ENCODE measurements at regions not wholly inside any gene's neighbourhood (a gene's known extent, or its start where the extent isn't known, plus 50 kb on each side); places are given as distances from the start of the nearest gene placed in this dataset.

DNA sequence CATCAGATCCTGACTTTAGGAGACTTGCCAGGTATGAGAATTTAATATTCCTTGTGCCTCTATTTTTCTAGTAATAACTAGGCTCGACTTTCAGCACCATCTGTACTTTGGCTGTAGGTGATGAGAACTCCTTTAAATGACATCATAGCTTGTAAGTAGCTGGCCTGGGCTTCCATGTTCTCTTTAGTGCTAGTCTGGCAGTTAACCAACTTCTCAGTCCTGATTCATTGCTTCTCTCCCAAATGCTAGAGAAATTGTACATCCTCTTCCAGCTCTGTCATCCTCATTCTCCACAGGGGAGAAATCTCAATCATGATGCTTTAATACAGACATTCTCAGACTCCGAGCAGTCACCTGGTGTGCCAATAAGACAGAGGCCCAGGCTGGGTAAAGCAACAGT, 143.5 kb upstream of the MOCS1 start:
- no peak overlapping the region for H3K9ac ChIP-seq (ENCODE audit: insufficient read length, low read depth)
- no peak for DNase-seq (ENCODE audit: low read depth, low spot score)
- no peaks in the 10 kb centered on the region for H3K36me3 ChIP-seq (ENCODE audit: insufficient read depth, insufficient read length, low read length)
- no peaks in the 10 kb centered on the region for H3K27me3 ChIP-seq (ENCODE audit: insufficient read depth, insufficient read length)
- H3K9me3 ChIP-seq (ENCODE audit: insufficient read depth, low read length): no peaks in the 10 kb centered on the region
- TF ChIP-seq ZNF274 (IDR thresholded peaks at IDR 0.05; ENCODE audit: low read depth, low read length) (no peak), YY1 (IDR thresholded peaks at IDR 0.05; ENCODE audit: insufficient read depth, insufficient read length) (no peak), SUZ12 (IDR thresholded peaks at IDR 0.05; ENCODE audit: extremely low read depth, insufficient read depth, insufficient read length) (no peak)
- no peaks in the 10 kb centered on the region for H3K4me1 ChIP-seq (ENCODE audit: insufficient read depth, insufficient read length)
- no peak overlapping the region for H3K4me3 ChIP-seq (ENCODE audit: insufficient read length, low read depth)

DNA sequence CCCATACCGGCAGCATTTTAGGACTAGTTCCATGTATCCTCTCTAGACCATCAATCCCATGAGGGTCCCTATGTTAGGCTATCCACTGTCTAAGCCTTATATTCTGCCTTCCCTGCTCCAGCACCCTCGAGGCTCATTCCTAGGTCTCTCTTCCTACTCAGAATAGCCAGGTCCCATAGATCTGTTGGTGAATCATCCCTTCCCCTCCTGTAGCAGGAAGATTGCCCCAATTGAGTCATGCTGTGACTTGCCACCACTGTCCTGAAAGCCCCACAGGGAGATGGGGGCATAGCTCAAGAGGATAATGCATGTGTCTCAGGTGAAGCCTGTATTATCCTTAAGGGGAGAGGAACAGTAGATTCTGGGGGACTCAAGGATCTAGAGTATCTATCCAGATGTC, 143.1 kb upstream of the MOCS1 start:
- Histone ChIP-seq H3K4me3 (ENCODE audit: insufficient read length, low read depth) (no peak overlapping the region), H3K4me1 (ENCODE audit: insufficient read depth, insufficient read length) (no peaks in the 10 kb centered on the region), H3K9me3 (ENCODE audit: insufficient read depth, low read length) (no peaks in the 10 kb centered on the region), H3K9ac (ENCODE audit: insufficient read length, low read depth) (no peak overlapping the region), H3K27me3 (ENCODE audit: insufficient read depth, insufficient read length) (no peaks in the 10 kb centered on the region), H3K36me3 (ENCODE audit: insufficient read depth, insufficient read length, low read length) (no peaks in the 10 kb centered on the region)
- DNase-seq (ENCODE audit: low read depth, low spot score): no peak
- no peak for TF ChIP-seq ZNF274 (IDR thresholded peaks at IDR 0.05; ENCODE audit: low read depth, low read length)
- TF ChIP-seq SUZ12 (IDR thresholded peaks at IDR 0.05; ENCODE audit: extremely low read depth, insufficient read depth, insufficient read length): no peak
- no peak for TF ChIP-seq YY1 (IDR thresholded peaks at IDR 0.05; ENCODE audit: insufficient read depth, insufficient read length)

DNA sequence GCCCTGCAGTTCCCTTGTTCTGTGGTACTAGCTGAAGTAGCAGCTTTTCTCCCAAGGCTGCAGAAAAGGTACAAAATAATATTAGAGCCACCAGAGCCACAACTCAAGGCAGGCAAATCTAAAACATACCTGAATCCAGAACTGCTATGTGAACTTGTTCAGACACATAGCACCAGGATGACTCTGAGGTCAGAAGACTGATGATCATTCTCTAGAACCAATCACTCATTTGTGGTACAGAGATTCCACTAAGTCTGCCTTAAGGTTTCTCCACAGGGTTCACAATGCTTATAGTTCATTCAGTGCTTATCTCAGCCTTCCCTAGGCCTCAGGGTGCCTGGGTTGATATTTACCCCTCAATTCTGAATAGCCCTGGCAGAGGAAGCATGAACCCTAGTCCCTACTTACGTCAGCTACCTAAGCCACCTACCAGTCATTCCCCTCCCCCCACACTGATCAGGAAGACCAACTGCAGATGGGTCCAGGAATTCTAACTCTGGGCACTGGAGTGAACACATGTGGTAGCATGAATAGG, 140.9 kb upstream of the MOCS1 start:
- Histone ChIP-seq H3K9me3 (ENCODE audit: insufficient read depth, low read length) (no peaks in the 10 kb centered on the region), H3K9ac (ENCODE audit: insufficient read length, low read depth) (no peak overlapping the region), H3K4me1 (ENCODE audit: insufficient read depth, insufficient read length) (no peaks in the 10 kb centered on the region), H3K4me3 (ENCODE audit: insufficient read length, low read depth) (no peak overlapping the region), H3K27me3 (ENCODE audit: insufficient read depth, insufficient read length) (no peaks in the 10 kb centered on the region), H3K36me3 (ENCODE audit: insufficient read depth, insufficient read length, low read length) (no peaks in the 10 kb centered on the region)
- no peak for DNase-seq (ENCODE audit: low read depth, low spot score)
- TF ChIP-seq SUZ12 (IDR thresholded peaks at IDR 0.05; ENCODE audit: extremely low read depth, insufficient read depth, insufficient read length) (no peak), ZNF274 (IDR thresholded peaks at IDR 0.05; ENCODE audit: low read depth, low read length) (no peak), YY1 (IDR thresholded peaks at IDR 0.05; ENCODE audit: insufficient read depth, insufficient read length) (no peak)

DNA sequence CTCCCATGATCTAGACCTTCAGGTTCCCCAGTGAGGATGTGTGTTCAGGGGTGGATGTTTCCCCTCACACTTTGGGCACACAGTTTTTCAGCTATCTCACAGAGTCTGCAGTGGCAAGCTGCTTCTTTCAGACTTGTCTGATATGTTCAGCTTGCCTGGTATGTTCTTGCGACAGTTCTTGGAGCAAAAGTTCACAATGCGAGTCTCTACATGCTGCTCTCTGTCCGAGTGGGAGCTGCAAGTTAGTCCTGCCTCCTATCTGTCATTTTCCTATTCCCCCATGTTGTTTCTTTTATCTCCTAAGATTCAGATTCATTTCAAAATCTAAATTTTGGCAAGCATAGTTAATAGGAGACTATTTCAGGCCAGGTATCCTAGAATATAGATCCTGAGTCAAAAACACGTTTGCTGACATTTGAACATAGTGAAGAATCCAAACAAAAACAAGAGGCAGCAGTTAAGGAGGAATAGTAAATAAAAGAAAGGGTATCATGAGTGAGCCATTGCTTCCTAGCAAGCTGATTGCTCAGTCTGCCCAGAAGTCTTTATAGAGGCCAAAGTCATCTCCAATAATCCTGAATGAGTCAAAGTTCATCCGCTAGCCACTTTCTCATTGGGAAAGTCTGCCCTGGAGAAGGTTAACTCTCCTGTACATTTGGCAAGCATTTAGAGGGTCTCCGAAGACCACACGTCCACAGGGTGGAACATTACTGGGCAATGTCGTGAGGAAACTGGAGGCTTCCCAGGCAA, 140.2 kb upstream of the MOCS1 start:
- Histone ChIP-seq H3K36me3 (ENCODE audit: insufficient read depth, insufficient read length, low read length) (no peaks in the 10 kb centered on the region), H3K4me3 (ENCODE audit: insufficient read length, low read depth) (no peak overlapping the region), H3K27me3 (ENCODE audit: insufficient read depth, insufficient read length) (no peaks in the 10 kb centered on the region), H3K9ac (ENCODE audit: insufficient read length, low read depth) (no peak overlapping the region), H3K4me1 (ENCODE audit: insufficient read depth, insufficient read length) (no peaks in the 10 kb centered on the region), H3K9me3 (ENCODE audit: insufficient read depth, low read length) (no peaks in the 10 kb centered on the region)
- no peak for DNase-seq (ENCODE audit: low read depth, low spot score)
- TF ChIP-seq ZNF274 (IDR thresholded peaks at IDR 0.05; ENCODE audit: low read depth, low read length) (no peak), SUZ12 (IDR thresholded peaks at IDR 0.05; ENCODE audit: extremely low read depth, insufficient read depth, insufficient read length) (no peak), YY1 (IDR thresholded peaks at IDR 0.05; ENCODE audit: insufficient read depth, insufficient read length) (no peak)

DNA sequence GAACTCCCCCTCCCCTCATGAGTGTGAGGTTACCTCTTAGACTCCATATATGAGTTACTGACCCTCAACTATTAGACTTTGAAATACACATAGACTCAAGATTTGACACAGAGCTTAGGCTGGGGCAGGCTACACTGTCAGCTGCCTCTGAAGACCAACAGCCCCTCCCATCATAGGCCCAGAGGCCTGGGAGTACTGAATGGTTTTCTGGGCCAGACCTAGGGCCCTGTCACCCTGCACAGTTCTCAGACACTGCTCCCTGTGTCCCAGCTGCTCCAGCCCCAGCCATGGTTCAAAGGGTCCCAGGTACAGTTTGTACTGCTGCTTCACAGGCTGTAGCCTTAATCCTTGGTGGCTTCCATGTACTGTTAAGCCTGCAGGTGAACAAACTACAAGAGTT, 132.1 kb upstream of the MOCS1 start:
- no peak for TF ChIP-seq SUZ12 (IDR thresholded peaks at IDR 0.05; ENCODE audit: extremely low read depth, insufficient read depth, insufficient read length)
- TF ChIP-seq ZNF274 (IDR thresholded peaks at IDR 0.05; ENCODE audit: low read depth, low read length): no peak
- no peak for TF ChIP-seq YY1 (IDR thresholded peaks at IDR 0.05; ENCODE audit: insufficient read depth, insufficient read length)

DNA sequence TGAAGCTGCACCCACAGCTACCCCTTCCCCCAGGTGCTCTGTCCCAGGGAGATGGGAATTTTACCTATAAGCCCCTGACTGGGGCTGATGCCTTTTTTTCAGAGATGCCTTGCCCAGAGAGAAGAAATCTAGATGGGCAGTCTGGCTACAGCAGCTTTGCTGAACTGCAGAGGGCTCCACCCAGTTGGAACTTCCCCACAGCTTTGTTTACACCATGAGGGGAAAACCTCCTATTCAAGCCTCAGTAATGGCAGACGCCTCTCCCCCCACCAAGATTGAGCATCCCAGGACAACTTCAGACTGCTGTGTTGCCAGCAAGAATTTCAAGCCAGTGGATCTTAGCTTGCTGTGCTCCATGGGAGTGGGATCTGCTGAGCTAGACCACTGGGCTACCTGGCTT, 122.6 kb upstream of the MOCS1 start:
- no peaks in the 10 kb centered on the region for H3K9me3 ChIP-seq (ENCODE audit: insufficient read depth, low read length)
- no peak overlapping the region for H3K9ac ChIP-seq (ENCODE audit: insufficient read length, low read depth)
- H3K27me3 ChIP-seq (ENCODE audit: insufficient read depth, insufficient read length): no peaks in the 10 kb centered on the region
- no peaks in the 10 kb centered on the region for H3K36me3 ChIP-seq (ENCODE audit: insufficient read depth, insufficient read length, low read length)
- H3K4me3 ChIP-seq (ENCODE audit: insufficient read length, low read depth): no peak overlapping the region
- DNase-seq (ENCODE audit: low read depth, low spot score): no peak
- TF ChIP-seq SUZ12 (IDR thresholded peaks at IDR 0.05; ENCODE audit: extremely low read depth, insufficient read depth, insufficient read length) (no peak), YY1 (IDR thresholded peaks at IDR 0.05; ENCODE audit: insufficient read depth, insufficient read length) (no peak), ZNF274 (IDR thresholded peaks at IDR 0.05; ENCODE audit: low read depth, low read length) (no peak)
- H3K4me1 ChIP-seq (ENCODE audit: insufficient read depth, insufficient read length): peaks cover 2% of the 10 kb centered on the region

More for the DNA sequence above, 132.1 kb upstream of the MOCS1 start:
- Histone ChIP-seq H3K4me3 (ENCODE audit: insufficient read length, low read depth) (no peak overlapping the region), H3K9ac (ENCODE audit: insufficient read length, low read depth) (no peak overlapping the region), H3K27me3 (ENCODE audit: insufficient read depth, insufficient read length) (no peaks in the 10 kb centered on the region), H3K36me3 (ENCODE audit: insufficient read depth, insufficient read length, low read length) (no peaks in the 10 kb centered on the region), H3K9me3 (ENCODE audit: insufficient read depth, low read length) (peaks cover 7% of the 10 kb centered on the region; the same call in 1 of the 2 replicates), H3K4me1 (ENCODE audit: insufficient read depth, insufficient read length) (no peaks in the 10 kb centered on the region)
- no peak for DNase-seq (ENCODE audit: low read depth, low spot score)

DNA sequence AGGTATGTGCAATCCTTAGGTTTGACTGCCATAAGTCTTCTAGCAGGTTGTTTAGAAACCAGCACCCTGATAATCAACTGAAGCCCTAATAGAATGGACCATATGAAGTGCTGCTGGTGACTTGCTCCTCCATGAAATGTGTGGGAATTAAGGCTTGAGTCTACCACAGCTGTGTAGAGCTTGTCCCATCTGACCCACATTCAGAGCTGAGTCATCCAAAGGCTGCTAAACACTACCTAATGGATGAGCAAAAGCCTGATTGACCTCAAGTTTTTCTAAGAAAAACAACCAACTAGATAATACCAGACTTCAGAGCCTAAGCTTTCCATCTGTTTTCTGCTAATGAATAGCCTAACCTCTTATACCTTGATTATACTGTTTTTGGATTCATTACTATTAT, 120.3 kb upstream of the MOCS1 start:
- no peak overlapping the region for H3K4me3 ChIP-seq (ENCODE audit: insufficient read length, low read depth)
- TF ChIP-seq YY1 (IDR thresholded peaks at IDR 0.05; ENCODE audit: insufficient read depth, insufficient read length): no peak
- TF ChIP-seq SUZ12 (IDR thresholded peaks at IDR 0.05; ENCODE audit: extremely low read depth, insufficient read depth, insufficient read length): no peak
- H3K27me3 ChIP-seq (ENCODE audit: insufficient read depth, insufficient read length): no peaks in the 10 kb centered on the region
- peaks cover 11% of the 10 kb centered on the region; the same call in 1 of the 2 replicates for H3K9me3 ChIP-seq (ENCODE audit: insufficient read depth, low read length)
- peaks cover 2% of the 10 kb centered on the region for H3K4me1 ChIP-seq (ENCODE audit: insufficient read depth, insufficient read length)
- no peak for DNase-seq (ENCODE audit: low read depth, low spot score)
- H3K9ac ChIP-seq (ENCODE audit: insufficient read length, low read depth): no peak overlapping the region
- H3K36me3 ChIP-seq (ENCODE audit: insufficient read depth, insufficient read length, low read length): no peaks in the 10 kb centered on the region

All from NT2/D1 (cell line).